ENCODE measurements at regions not wholly inside any gene's neighbourhood (a gene's known extent, or its start where the extent isn't known, plus 50 kb on each side); places are given as distances from the start of the nearest gene placed in this dataset.

GRCh38 chr10:8242295-8242872 lies 187.9 kb downstream of the GATA3 start:
- no peaks in the 10 kb centered on the region for H3K36me3 ChIP-seq
- H3K4me3 ChIP-seq: no peak overlapping the region
- intact Hi-C loops (cut with DNase I; ENCODE audit: low total_unique reads): no loop called here
- DNase-seq: no peak
- TF ChIP-seq, protein P1, sequence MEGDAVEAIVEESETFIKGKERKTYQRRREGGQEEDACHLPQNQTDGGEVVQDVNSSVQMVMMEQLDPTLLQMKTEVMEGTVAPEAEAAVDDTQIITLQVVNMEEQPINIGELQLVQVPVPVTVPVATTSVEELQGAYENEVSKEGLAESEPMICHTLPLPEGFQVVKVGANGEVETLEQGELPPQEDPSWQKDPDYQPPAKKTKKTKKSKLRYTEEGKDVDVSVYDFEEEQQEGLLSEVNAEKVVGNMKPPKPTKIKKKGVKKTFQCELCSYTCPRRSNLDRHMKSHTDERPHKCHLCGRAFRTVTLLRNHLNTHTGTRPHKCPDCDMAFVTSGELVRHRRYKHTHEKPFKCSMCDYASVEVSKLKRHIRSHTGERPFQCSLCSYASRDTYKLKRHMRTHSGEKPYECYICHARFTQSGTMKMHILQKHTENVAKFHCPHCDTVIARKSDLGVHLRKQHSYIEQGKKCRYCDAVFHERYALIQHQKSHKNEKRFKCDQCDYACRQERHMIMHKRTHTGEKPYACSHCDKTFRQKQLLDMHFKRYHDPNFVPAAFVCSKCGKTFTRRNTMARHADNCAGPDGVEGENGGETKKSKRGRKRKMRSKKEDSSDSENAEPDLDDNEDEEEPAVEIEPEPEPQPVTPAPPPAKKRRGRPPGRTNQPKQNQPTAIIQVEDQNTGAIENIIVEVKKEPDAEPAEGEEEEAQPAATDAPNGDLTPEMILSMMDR (IDR thresholded peaks at IDR 0.05): no peak
- H3K27ac ChIP-seq: no peak overlapping the region
- peaks cover 0 to 4% of the 10 kb centered on the region in 2 donors for H3K27me3 ChIP-seq
- no peaks in the 10 kb centered on the region for H3K4me1 ChIP-seq
- peaks cover 0 to 10% (median 0%) of the 10 kb centered on the region in 3 donors for H3K9me3 ChIP-seq

GRCh38 chr10:8245131-8245813 lies 190.8 kb downstream of the GATA3 start:
- Histone ChIP-seq H3K27ac (no peak overlapping the region), H3K27me3 (no peaks in the 10 kb centered on the region), H3K9me3 (peaks cover 0 to 10% (median 0%) of the 10 kb centered on the region in 3 donors), H3K4me3 (no peak overlapping the region), H3K4me1 (no peaks in the 10 kb centered on the region), H3K36me3 (no peaks in the 10 kb centered on the region)
- TF ChIP-seq, protein P1 (IDR thresholded peaks at IDR 0.05): no peak
- DNase-seq: no peak
- intact Hi-C loops (cut with DNase I; ENCODE audit: low total_unique reads): no loop called here

GRCh38 chr10:8245814-8246142 lies 191.3 kb downstream of the GATA3 start:
- Histone ChIP-seq H3K9me3 (peaks cover 0 to 10% (median 0%) of the 10 kb centered on the region in 3 donors), H3K27me3 (no peaks in the 10 kb centered on the region), H3K36me3 (no peaks in the 10 kb centered on the region), H3K4me3 (no peak overlapping the region), H3K27ac (no peak overlapping the region), H3K4me1 (no peaks in the 10 kb centered on the region)
- TF ChIP-seq, protein P1 (IDR thresholded peaks at IDR 0.05): no peak
- intact Hi-C loops (cut with DNase I; ENCODE audit: low total_unique reads): no loop called here
- DNase-seq: no peak

DNA sequence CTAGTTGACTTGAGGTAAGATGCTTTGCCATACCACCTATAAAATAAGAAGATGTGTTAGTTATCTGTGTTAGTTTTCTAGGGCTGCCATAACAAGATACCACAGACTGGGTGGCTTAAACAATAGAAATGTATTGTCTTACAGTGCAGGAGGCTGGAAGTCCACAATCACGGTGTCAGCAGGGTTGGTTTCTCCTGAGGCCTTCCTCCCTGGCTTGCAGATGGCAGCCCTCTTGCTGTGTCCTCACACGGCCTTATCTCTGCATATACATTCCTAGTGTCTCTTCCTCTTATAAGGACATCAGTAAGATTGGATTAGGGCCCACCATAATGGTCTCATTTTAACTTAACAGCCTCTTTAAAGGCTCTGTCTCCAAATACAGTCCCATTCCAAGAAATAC lies 192.1 kb downstream of the GATA3 start:
- Histone ChIP-seq H3K9me3 (peaks cover 0 to 10% (median 0%) of the 10 kb centered on the region in 3 donors), H3K27me3 (no peaks in the 10 kb centered on the region), H3K4me1 (no peaks in the 10 kb centered on the region), H3K27ac (no peak overlapping the region), H3K4me3 (no peak overlapping the region), H3K36me3 (no peaks in the 10 kb centered on the region)
- TF ChIP-seq, protein P1 (IDR thresholded peaks at IDR 0.05): no peak
- no peak for DNase-seq
- intact Hi-C loops (cut with DNase I; ENCODE audit: low total_unique reads): no loop called here

DNA sequence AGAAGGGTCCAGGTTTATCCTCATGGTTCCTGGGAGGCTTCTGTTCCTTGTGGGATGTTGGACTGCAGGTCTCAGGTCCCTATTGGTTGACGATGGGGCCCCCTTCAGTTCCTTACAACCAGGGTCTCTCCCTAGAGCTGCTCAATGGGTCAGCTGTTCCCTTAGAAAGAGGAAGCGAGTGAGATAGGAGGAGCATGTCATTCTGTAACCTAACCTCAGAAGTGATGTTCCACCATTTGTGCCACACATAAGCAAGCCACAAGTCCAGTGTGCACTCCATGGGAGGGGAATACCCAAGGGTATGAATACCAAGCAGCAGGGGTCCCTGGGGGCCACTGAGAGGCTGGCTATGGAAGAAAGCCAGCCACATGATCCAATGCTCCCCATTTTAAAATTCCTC lies 192.7 kb downstream of the GATA3 start:
- TF ChIP-seq, protein P1 (IDR thresholded peaks at IDR 0.05): no peak
- no peaks in the 10 kb centered on the region for H3K36me3 ChIP-seq

More for the DNA sequence above, 192.7 kb downstream of the GATA3 start:
- H3K9me3 ChIP-seq: peaks cover 0 to 10% (median 0%) of the 10 kb centered on the region in 3 donors
- H3K4me1 ChIP-seq: no peaks in the 10 kb centered on the region
- no peaks in the 10 kb centered on the region for H3K27me3 ChIP-seq
- DNase-seq: no peak
- no peak overlapping the region for H3K4me3 ChIP-seq
- intact Hi-C loops (cut with DNase I; ENCODE audit: low total_unique reads): no loop called here
- no peak overlapping the region for H3K27ac ChIP-seq

All from tibial artery (tissue), 4 donors.